DOHH2 (cell line): ENCODE measurements at regions not wholly inside any gene's neighbourhood (a gene's known extent, or its start where the extent isn't known, plus 50 kb on each side); places are given as distances from the start of the nearest gene placed in this dataset.

ENCODE experiments used
- CTCF ChIP-seq: fragments of 200-600 bp; sonication (generic); IDR thresholded peaks from one replicate; pipeline ENCODE4 v1.5.1; 2014; ENCODE audit warnings: antibody characterized with exemption, mild to moderate bottlenecking, low read depth, low read length; ENCODE audit not compliant: poor library complexity, severe bottlenecking
- EZH2phosphoT487 ChIP-seq: fragments of 200-600 bp; sonication (generic); IDR thresholded peaks from 2 replicates; pipeline ENCODE4 v1.6.1; 2017; ENCODE audit warnings: borderline replicate concordance, mild to moderate bottlenecking, antibody characterized with exemption, low read length, moderate library complexity, mixed read lengths

GRCh38 chr21:10425856-10426255 is 95.5 kb upstream of the TPTE start:
- TF ChIP-seq EZH2phosphoT487 (no peak), CTCF (no peak)
